GM23338 (cell line): ENCODE measurements at regions not wholly inside any gene's neighbourhood (a gene's known extent, or its start where the extent isn't known, plus 50 kb on each side); places are given as distances from the start of the nearest gene placed in this dataset.

Experiments used
- ATAC-seq: fragments of 200-7000 bp; cut with Tn5 transposase; 3 replicates; pipeline ENCODE4 v1.9.1; 2020
- DNase-seq: peaks from one replicate; pipeline ENCODE4 v3.0.0-alpha.2; 2015; ENCODE audit warnings: low spot score
- H2AFZ ChIP-seq: fragments of 200-600 bp; sonication (generic); 2 replicates; pipeline ENCODE4 v1.8.0; 2016; ENCODE audit warnings: antibody characterized with exemption, mild to moderate bottlenecking, moderate library complexity
- H3F3A ChIP-seq: fragments of 200-600 bp; sonication (generic); replicated peaks from 2 replicates; pipeline ENCODE4 v1.8.0; 2017; ENCODE audit warnings: antibody characterized with exemption, mixed run types, low read depth
- H3K27ac ChIP-seq: fragments of 200-600 bp; sonication (generic); 2 replicates; pipeline ENCODE4 v1.6.1; 2016; ENCODE audit warnings: low read depth
- H3K27me3 ChIP-seq: fragments of 200-600 bp; sonication (generic); 2 replicates; pipeline ENCODE4 v1.8.0; 2016; ENCODE audit warnings: mild to moderate bottlenecking, mixed run types, moderate library complexity; ENCODE audit not compliant: insufficient read depth
- H3K36me3 ChIP-seq: fragments of 200-600 bp; sonication (generic); 2 replicates; pipeline ENCODE4 v1.8.0; 2016; ENCODE audit warnings: mild to moderate bottlenecking; ENCODE audit not compliant: insufficient read depth
- H3K4me1 ChIP-seq: fragments of 200-600 bp; sonication (generic); 2 replicates; pipeline ENCODE4 v1.8.0; 2016; ENCODE audit warnings: mild to moderate bottlenecking, moderate library complexity; ENCODE audit not compliant: insufficient read depth
- H3K4me2 ChIP-seq: fragments of 200-600 bp; sonication (generic); 2 replicates; pipeline ENCODE4 v1.7.1; 2017; ENCODE audit warnings: mixed run types
- H3K4me3 ChIP-seq: fragments of 200-600 bp; sonication (generic); 2 replicates; pipeline ENCODE4 v1.6.1; 2016; ENCODE audit warnings: mixed run types
- H3K79me2 ChIP-seq: fragments of 200-600 bp; sonication (generic); replicated peaks from 2 replicates; pipeline ENCODE4 v1.8.0; 2017; ENCODE audit warnings: mild to moderate bottlenecking; ENCODE audit not compliant: insufficient read depth
- H3K9me2 ChIP-seq: fragments of 200-600 bp; sonication (generic); 2 replicates; pipeline ENCODE4 v1.8.0; 2017; ENCODE audit not compliant: insufficient read depth
- H4K20me1 ChIP-seq: fragments of 200-600 bp; sonication (generic); replicated peaks from 2 replicates; pipeline ENCODE4 v1.8.0; 2017; ENCODE audit warnings: mild to moderate bottlenecking; ENCODE audit not compliant: insufficient read depth
- H3K27ac Mint-ChIP-seq: 2 replicates; pipeline ENCODE4 v1.8.0; 2020; ENCODE audit warnings: inconsistent platforms, mild to moderate bottlenecking, moderate library complexity, mixed read lengths
- H3K27me3 Mint-ChIP-seq: 3 replicates; pipeline ENCODE4 v1.8.0; 2022; ENCODE audit warnings: low read depth, mild to moderate bottlenecking, moderate library complexity, mixed read lengths, inconsistent platforms; ENCODE audit not compliant: insufficient read depth, poor library complexity
- H3K36me3 Mint-ChIP-seq: 3 replicates; pipeline ENCODE4 v1.8.0; 2021; ENCODE audit warnings: low read depth, mild to moderate bottlenecking, inconsistent platforms, moderate library complexity, mixed read lengths
- H3K4me1 Mint-ChIP-seq: 3 replicates; pipeline ENCODE4 v1.8.0; 2020; ENCODE audit warnings: mild to moderate bottlenecking, inconsistent platforms, mixed read lengths
- H3K4me3 Mint-ChIP-seq: 3 replicates; pipeline ENCODE4 v1.8.0; 2021; ENCODE audit warnings: moderate library complexity, mild to moderate bottlenecking, inconsistent platforms, mixed read lengths
- H3K9me3 Mint-ChIP-seq: 3 replicates; pipeline ENCODE4 v1.8.0; 2020; ENCODE audit warnings: moderate library complexity, mild to moderate bottlenecking, inconsistent platforms, mixed read lengths
- CREB1 ChIP-seq: fragments of 250-450 bp; sonication (Bioruptor Pico); IDR thresholded peaks from 2 replicates; pipeline ENCODE4 v1.5.0; 2020; ENCODE audit warnings: low read depth, mild to moderate bottlenecking, moderate library complexity
- EZH2phosphoT487 ChIP-seq: fragments of 200-600 bp; sonication (generic); IDR thresholded peaks from one replicate; pipeline ENCODE4 v1.8.1; 2018; ENCODE audit warnings: antibody characterized with exemption; ENCODE audit not compliant: unreplicated experiment
- NANOG ChIP-seq: IDR thresholded peaks from 2 replicates; pipeline ENCODE4 v1.6.1; 2016; ENCODE audit warnings: antibody characterized with exemption, borderline replicate concordance
- STAT1 ChIP-seq: IDR thresholded peaks from one replicate; pipeline ENCODE4 v1.6.1; 2016; ENCODE audit warnings: antibody characterized with exemption; ENCODE audit not compliant: unreplicated experiment
- ZNF114 ChIP-seq: fragments of 250-450 bp; sonication (Bioruptor Pico); IDR thresholded peaks from 2 replicates; pipeline ENCODE4 v1.5.0; 2020; ENCODE audit warnings: mild to moderate bottlenecking, moderate library complexity
- TF ChIP-seq, protein P1 (sequence below): IDR thresholded peaks from one replicate; pipeline ENCODE4 v1.6.1; 2018; ENCODE audit warnings: antibody characterized with exemption; ENCODE audit not compliant: unreplicated experiment
- TF ChIP-seq, protein P2 (sequence below): IDR thresholded peaks from 2 replicates; pipeline ENCODE4 v1.6.1; 2016; ENCODE audit warnings: antibody characterized with exemption
- TF ChIP-seq, protein P3 (sequence below): fragments of 250-450 bp; sonication (Bioruptor Pico); IDR thresholded peaks from 2 replicates; pipeline ENCODE4 v1.5.0; 2020; ENCODE audit warnings: mild to moderate bottlenecking, moderate library complexity

DNA sequence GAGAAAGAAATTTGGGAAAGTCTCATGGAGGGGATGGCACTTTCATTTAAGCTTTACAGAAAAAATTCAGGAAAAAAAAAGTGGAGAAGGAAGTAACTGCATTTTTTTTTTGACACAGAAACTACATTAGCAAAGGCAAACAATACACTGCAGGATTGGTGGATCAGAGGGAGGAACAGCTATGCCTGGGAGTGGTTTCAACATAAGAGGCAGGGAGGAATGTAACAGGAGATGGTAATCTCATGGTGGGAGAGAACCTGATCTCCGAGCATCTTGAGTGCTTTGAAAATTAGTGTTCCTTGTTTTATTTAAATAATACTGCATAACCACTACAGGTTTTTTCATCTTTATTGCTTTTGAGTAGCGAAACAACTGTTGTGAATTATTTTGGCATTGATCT lies 249.4 kb downstream of the FAM170A start:
- peak overlapping the region; percentile 77 for H3K27ac Mint-ChIP-seq
- ATAC-seq = peak; percentile 95

DNA sequence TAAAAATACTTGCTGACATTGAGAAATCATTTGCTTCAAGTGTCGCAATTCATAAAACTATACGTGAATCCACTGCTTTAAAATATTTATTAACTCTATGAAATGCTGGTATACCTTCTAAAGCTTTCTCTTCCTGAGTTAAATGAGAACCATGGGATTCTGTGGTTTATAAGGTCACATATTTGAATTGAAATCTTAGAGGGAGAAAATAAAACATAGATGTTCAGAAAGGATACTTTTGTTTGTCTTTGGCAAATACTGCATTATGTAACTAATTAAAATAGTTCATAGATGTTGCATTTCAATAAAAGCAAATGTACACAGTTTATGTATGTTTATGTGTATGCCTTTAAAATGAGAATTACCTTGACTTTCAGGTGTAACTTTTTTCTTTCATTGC lies 250.1 kb downstream of the FAM170A start:
- H3K4me1 ChIP-seq = peaks cover 3% of the 10 kb centered on the region; the same call in 1 of the 2 replicates
- ATAC-seq (no peak), DNase-seq (no peak)
- no peak overlapping the region for H2AFZ ChIP-seq
- Mint-ChIP-seq H3K9me3 (no peaks in the 10 kb centered on the region), H3K36me3 (no peaks in the 10 kb centered on the region), H3K27ac (no peak overlapping the region), H3K27me3 (peaks cover 2% of the 10 kb centered on the region), H3K4me1 (peaks cover 8% of the 10 kb centered on the region), H3K4me3 (no peak overlapping the region)
- H4K20me1 ChIP-seq = no peaks in the 10 kb centered on the region
- no peak overlapping the region for H3K4me3 ChIP-seq
- no peak overlapping the region for H3K27ac ChIP-seq
- H3F3A ChIP-seq = no peaks in the 10 kb centered on the region
- no peaks in the 10 kb centered on the region for H3K9me2 ChIP-seq
- no peaks in the 10 kb centered on the region for H3K27me3 ChIP-seq
- H3K4me2 ChIP-seq = no peak overlapping the region
- no peaks in the 10 kb centered on the region for H3K79me2 ChIP-seq
- no peaks in the 10 kb centered on the region for H3K36me3 ChIP-seq
- TF ChIP-seq NANOG = no peak
- TF ChIP-seq STAT1 = no peak
- TF ChIP-seq, protein P1, sequence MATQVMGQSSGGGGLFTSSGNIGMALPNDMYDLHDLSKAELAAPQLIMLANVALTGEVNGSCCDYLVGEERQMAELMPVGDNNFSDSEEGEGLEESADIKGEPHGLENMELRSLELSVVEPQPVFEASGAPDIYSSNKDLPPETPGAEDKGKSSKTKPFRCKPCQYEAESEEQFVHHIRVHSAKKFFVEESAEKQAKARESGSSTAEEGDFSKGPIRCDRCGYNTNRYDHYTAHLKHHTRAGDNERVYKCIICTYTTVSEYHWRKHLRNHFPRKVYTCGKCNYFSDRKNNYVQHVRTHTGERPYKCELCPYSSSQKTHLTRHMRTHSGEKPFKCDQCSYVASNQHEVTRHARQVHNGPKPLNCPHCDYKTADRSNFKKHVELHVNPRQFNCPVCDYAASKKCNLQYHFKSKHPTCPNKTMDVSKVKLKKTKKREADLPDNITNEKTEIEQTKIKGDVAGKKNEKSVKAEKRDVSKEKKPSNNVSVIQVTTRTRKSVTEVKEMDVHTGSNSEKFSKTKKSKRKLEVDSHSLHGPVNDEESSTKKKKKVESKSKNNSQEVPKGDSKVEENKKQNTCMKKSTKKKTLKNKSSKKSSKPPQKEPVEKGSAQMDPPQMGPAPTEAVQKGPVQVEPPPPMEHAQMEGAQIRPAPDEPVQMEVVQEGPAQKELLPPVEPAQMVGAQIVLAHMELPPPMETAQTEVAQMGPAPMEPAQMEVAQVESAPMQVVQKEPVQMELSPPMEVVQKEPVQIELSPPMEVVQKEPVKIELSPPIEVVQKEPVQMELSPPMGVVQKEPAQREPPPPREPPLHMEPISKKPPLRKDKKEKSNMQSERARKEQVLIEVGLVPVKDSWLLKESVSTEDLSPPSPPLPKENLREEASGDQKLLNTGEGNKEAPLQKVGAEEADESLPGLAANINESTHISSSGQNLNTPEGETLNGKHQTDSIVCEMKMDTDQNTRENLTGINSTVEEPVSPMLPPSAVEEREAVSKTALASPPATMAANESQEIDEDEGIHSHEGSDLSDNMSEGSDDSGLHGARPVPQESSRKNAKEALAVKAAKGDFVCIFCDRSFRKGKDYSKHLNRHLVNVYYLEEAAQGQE = no peak
- TF ChIP-seq CREB1 (CRISPR knock-in tag) = no peak
- TF ChIP-seq ZNF114 (CRISPR knock-in tag) = no peak
- TF ChIP-seq, protein P2, sequence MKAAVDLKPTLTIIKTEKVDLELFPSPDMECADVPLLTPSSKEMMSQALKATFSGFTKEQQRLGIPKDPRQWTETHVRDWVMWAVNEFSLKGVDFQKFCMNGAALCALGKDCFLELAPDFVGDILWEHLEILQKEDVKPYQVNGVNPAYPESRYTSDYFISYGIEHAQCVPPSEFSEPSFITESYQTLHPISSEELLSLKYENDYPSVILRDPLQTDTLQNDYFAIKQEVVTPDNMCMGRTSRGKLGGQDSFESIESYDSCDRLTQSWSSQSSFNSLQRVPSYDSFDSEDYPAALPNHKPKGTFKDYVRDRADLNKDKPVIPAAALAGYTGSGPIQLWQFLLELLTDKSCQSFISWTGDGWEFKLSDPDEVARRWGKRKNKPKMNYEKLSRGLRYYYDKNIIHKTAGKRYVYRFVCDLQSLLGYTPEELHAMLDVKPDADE = no peak

More for the DNA sequence above, 249.4 kb downstream of the FAM170A start:
- H3K9me3 Mint-ChIP-seq = no peaks in the 10 kb centered on the region
- H3K4me1 Mint-ChIP-seq = peaks cover 8% of the 10 kb centered on the region
- no peaks in the 10 kb centered on the region for H3K27me3 ChIP-seq
- no peaks in the 10 kb centered on the region for H3K36me3 ChIP-seq
- H3K4me3 Mint-ChIP-seq = no peak overlapping the region
- peaks cover 2% of the 10 kb centered on the region for H3K27me3 Mint-ChIP-seq
- no peak overlapping the region for H3K27ac ChIP-seq
- H3K36me3 Mint-ChIP-seq = no peaks in the 10 kb centered on the region
- no peak for TF ChIP-seq EZH2phosphoT487
- TF ChIP-seq, protein P3, sequence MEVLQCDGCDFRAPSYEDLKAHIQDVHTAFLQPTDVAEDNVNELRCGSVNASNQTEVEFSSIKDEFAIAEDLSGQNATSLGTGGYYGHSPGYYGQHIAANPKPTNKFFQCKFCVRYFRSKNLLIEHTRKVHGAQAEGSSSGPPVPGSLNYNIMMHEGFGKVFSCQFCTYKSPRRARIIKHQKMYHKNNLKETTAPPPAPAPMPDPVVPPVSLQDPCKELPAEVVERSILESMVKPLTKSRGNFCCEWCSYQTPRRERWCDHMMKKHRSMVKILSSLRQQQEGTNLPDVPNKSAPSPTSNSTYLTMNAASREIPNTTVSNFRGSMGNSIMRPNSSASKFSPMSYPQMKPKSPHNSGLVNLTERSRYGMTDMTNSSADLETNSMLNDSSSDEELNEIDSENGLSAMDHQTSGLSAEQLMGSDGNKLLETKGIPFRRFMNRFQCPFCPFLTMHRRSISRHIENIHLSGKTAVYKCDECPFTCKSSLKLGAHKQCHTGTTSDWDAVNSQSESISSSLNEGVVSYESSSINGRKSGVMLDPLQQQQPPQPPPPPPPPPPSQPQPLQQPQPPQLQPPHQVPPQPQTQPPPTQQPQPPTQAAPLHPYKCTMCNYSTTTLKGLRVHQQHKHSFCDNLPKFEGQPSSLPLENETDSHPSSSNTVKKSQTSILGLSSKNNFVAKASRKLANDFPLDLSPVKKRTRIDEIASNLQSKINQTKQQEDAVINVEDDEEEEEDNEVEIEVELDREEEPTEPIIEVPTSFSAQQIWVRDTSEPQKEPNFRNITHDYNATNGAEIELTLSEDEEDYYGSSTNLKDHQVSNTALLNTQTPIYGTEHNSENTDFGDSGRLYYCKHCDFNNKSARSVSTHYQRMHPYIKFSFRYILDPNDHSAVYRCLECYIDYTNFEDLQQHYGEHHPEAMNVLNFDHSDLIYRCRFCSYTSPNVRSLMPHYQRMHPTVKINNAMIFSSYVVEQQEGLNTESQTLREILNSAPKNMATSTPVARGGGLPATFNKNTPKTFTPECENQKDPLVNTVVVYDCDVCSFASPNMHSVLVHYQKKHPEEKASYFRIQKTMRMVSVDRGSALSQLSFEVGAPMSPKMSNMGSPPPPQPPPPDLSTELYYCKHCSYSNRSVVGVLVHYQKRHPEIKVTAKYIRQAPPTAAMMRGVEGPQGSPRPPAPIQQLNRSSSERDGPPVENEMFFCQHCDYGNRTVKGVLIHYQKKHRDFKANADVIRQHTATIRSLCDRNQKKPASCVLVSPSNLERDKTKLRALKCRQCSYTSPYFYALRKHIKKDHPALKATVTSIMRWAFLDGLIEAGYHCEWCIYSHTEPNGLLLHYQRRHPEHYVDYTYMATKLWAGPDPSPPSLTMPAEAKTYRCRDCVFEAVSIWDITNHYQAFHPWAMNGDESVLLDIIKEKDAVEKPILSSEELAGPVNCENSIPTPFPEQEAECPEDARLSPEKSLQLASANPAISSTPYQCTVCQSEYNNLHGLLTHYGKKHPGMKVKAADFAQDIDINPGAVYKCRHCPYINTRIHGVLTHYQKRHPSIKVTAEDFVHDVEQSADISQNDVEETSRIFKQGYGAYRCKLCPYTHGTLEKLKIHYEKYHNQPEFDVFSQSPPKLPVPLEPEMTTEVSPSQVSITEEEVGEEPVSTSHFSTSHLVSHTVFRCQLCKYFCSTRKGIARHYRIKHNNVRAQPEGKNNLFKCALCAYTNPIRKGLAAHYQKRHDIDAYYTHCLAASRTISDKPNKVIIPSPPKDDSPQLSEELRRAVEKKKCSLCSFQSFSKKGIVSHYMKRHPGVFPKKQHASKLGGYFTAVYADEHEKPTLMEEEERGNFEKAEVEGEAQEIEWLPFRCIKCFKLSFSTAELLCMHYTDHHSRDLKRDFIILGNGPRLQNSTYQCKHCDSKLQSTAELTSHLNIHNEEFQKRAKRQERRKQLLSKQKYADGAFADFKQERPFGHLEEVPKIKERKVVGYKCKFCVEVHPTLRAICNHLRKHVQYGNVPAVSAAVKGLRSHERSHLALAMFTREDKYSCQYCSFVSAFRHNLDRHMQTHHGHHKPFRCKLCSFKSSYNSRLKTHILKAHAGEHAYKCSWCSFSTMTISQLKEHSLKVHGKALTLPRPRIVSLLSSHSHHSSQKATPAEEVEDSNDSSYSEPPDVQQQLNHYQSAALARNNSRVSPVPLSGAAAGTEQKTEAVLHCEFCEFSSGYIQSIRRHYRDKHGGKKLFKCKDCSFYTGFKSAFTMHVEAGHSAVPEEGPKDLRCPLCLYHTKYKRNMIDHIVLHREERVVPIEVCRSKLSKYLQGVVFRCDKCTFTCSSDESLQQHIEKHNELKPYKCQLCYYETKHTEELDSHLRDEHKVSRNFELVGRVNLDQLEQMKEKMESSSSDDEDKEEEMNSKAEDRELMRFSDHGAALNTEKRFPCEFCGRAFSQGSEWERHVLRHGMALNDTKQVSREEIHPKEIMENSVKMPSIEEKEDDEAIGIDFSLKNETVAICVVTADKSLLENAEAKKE = peak; percentile 70; the same call in 1 of the 2 replicates
- no peak overlapping the region for H2AFZ ChIP-seq
- H4K20me1 ChIP-seq = no peaks in the 10 kb centered on the region
- H3K9me2 ChIP-seq = no peaks in the 10 kb centered on the region
- H3K79me2 ChIP-seq = no peaks in the 10 kb centered on the region
- H3K4me1 ChIP-seq = peaks cover 3% of the 10 kb centered on the region; the same call in 1 of the 2 replicates
- no peaks in the 10 kb centered on the region for H3F3A ChIP-seq
- no peak overlapping the region for H3K4me2 ChIP-seq
- DNase-seq = peak; percentile 64
- H3K4me3 ChIP-seq = no peak overlapping the region
